ENCODE measurements at regions not wholly inside any gene's neighbourhood (a gene's known extent, or its start where the extent isn't known, plus 50 kb on each side); places are given as distances from the start of the nearest gene placed in this dataset.

DNA sequence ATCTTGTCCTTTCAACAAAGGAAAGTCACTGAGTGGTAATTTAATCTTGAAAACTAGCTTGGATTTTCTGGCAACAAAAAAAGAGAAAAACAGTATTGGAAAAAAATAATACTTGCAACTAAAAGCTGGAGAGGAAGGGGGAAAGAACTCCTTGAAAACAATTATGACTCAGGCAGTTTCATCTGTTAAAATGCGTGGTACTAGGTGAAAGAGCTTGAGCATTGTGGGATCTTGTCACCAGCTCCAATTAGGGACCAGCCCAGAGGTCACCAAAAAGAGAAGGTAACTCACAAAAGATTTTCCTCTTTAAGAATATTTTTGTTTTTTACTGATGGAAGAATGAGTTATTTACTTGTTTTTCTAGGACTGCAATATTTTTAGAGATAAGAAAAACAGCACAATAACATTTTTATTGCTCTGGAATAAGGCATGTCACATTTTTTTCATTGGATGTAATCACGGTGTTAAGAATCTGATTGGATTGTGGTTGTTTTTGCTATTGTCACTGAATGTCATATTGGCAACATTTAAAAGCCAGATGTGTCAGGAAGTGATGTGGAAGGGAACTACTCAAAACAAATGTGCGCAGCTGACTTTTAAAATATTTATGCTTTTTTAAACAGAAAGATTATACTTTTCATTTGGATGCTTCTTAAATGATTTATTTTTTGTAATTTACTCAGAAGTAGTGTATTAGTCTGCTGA lies 78.5 kb upstream of the ADAMTS5 start:
- Histone ChIP-seq H3K36me3 (ENCODE audit: insufficient read depth, low read length, poor library complexity, severe bottlenecking) (no peaks in the 10 kb centered on the region), H3K27ac (ENCODE audit: low read depth, low read length, poor library complexity, severe bottlenecking) (no peak overlapping the region), H3K27me3 (replicated peaks; ENCODE audit: insufficient read depth, low read depth, low read length, poor library complexity) (peaks cover 3% of the 10 kb centered on the region), H3K9me3 (ENCODE audit: low read depth, low read length, poor library complexity, severe bottlenecking) (no peaks in the 10 kb centered on the region), H3K4me3 (ENCODE audit: low read depth, low read length, poor library complexity, severe bottlenecking) (no peak overlapping the region), H3K4me1 (ENCODE audit: insufficient read depth, low read length, poor library complexity, severe bottlenecking) (no peaks in the 10 kb centered on the region)
- intact Hi-C loops (cut with micrococcal nuclease; ENCODE audit: unreplicated experiment) = no loop called here
- ChIA-PET POLR2A (ENCODE audit: low non-redundant PET) (no interaction called here), CTCF (no interaction called here)
- BruUV-seq (replicated peaks) = no TSS peak
- no peak for TF ChIP-seq EZH2 (IDR thresholded peaks at IDR 0.05; ENCODE audit: borderline replicate concordance, low read depth, low read length, poor library complexity, severe bottlenecking)
- TF ChIP-seq, protein P1, sequence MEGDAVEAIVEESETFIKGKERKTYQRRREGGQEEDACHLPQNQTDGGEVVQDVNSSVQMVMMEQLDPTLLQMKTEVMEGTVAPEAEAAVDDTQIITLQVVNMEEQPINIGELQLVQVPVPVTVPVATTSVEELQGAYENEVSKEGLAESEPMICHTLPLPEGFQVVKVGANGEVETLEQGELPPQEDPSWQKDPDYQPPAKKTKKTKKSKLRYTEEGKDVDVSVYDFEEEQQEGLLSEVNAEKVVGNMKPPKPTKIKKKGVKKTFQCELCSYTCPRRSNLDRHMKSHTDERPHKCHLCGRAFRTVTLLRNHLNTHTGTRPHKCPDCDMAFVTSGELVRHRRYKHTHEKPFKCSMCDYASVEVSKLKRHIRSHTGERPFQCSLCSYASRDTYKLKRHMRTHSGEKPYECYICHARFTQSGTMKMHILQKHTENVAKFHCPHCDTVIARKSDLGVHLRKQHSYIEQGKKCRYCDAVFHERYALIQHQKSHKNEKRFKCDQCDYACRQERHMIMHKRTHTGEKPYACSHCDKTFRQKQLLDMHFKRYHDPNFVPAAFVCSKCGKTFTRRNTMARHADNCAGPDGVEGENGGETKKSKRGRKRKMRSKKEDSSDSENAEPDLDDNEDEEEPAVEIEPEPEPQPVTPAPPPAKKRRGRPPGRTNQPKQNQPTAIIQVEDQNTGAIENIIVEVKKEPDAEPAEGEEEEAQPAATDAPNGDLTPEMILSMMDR (conservative IDR thresholded peaks at IDR 0.05; ENCODE audit: low read depth, low read length) = no peak
- no peak for DNase-seq (ENCODE audit: low spot score)

DNA sequence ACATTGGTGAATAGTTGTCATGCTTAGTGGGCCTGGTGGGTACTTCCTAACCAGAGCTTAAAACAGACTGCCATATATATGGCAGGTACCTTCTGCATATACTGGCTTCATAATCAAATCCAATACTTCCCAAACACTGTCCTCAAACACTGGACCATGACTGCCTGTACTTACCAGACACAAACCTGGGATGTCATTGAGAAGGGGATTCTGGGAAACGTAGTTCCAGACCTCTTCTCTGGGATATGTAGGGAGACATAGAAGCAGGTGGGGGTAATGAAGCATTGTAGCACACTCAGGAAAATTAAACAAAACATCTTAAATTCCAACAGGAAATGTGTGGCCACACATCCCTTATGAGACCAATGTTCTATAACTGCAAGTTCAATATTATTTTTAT lies 76.5 kb upstream of the ADAMTS5 start:
- POLR2A ChIA-PET (ENCODE audit: low non-redundant PET) = interaction anchor here (0.7 kb wide), 1 partner anchor 1934 kb away, joined by 3 read pairs; no protein-coding TSS in a partner anchor
- no peak overlapping the region for H3K27ac ChIP-seq (ENCODE audit: low read depth, low read length, poor library complexity, severe bottlenecking)

DNA sequence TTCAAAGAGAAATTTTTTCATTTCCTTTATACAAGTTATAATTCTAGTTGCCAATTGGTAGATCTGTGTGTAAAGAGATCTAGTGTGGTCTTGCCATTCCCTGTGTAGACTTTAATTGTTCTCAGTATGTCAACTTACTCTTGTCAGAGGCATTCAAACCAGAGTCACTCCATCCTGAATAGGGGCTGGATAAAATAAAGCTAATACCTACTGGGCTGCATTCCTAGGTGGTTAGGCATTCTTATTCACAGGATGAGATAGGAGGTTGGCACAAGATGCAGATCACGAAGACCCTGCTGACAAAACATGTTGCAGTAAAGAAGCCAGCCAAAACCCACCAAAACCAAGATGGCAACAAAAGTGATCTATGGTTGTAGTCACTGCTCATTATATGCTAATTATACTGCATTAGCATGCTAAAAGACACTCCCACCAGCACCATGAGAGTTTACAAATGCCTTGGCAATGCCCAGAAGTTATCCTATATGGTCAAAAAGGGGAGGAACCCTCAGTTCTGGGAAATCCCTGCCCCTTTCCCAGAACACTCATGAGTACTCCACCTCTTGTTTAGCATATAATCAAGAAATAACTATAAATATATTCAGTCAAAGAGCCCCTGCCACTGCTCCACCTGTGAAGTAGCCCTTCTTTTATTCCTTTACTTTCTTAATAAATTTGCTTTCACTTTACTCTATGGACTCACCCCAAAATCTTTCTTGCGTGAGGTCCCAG lies 74.0 kb upstream of the ADAMTS5 start:
- Histone ChIP-seq H3K9me3 (ENCODE audit: low read depth, low read length, poor library complexity, severe bottlenecking) (no peaks in the 10 kb centered on the region), H3K4me1 (ENCODE audit: insufficient read depth, low read length, poor library complexity, severe bottlenecking) (no peaks in the 10 kb centered on the region), H3K4me3 (ENCODE audit: low read depth, low read length, poor library complexity, severe bottlenecking) (no peak overlapping the region), H3K27me3 (replicated peaks; ENCODE audit: insufficient read depth, low read depth, low read length, poor library complexity) (no peaks in the 10 kb centered on the region), H3K36me3 (ENCODE audit: insufficient read depth, low read length, poor library complexity, severe bottlenecking) (no peaks in the 10 kb centered on the region), H3K27ac (ENCODE audit: low read depth, low read length, poor library complexity, severe bottlenecking) (no peak overlapping the region)
- TF ChIP-seq, protein P1 (conservative IDR thresholded peaks at IDR 0.05; ENCODE audit: low read depth, low read length) = no peak
- no peak for TF ChIP-seq EZH2 (IDR thresholded peaks at IDR 0.05; ENCODE audit: borderline replicate concordance, low read depth, low read length, poor library complexity, severe bottlenecking)
- no TSS peak for BruUV-seq (replicated peaks)
- no peak for DNase-seq (ENCODE audit: low spot score)
- CTCF ChIA-PET = no interaction called here
- POLR2A ChIA-PET (ENCODE audit: low non-redundant PET) = no interaction called here
- intact Hi-C loops (cut with micrococcal nuclease; ENCODE audit: unreplicated experiment) = no loop called here

More for the DNA sequence above, 76.5 kb upstream of the ADAMTS5 start:
- H3K36me3 ChIP-seq (ENCODE audit: insufficient read depth, low read length, poor library complexity, severe bottlenecking) = no peaks in the 10 kb centered on the region
- no peak for TF ChIP-seq EZH2 (IDR thresholded peaks at IDR 0.05; ENCODE audit: borderline replicate concordance, low read depth, low read length, poor library complexity, severe bottlenecking)
- TF ChIP-seq, protein P1 (conservative IDR thresholded peaks at IDR 0.05; ENCODE audit: low read depth, low read length) = no peak
- CTCF ChIA-PET = no interaction called here
- BruUV-seq (replicated peaks) = no TSS peak
- H3K27me3 ChIP-seq (replicated peaks; ENCODE audit: insufficient read depth, low read depth, low read length, poor library complexity) = peaks cover 3% of the 10 kb centered on the region
- H3K9me3 ChIP-seq (ENCODE audit: low read depth, low read length, poor library complexity, severe bottlenecking) = no peaks in the 10 kb centered on the region
- intact Hi-C loops (cut with micrococcal nuclease; ENCODE audit: unreplicated experiment) = no loop called here
- H3K4me1 ChIP-seq (ENCODE audit: insufficient read depth, low read length, poor library complexity, severe bottlenecking) = no peaks in the 10 kb centered on the region
- no peak overlapping the region for H3K4me3 ChIP-seq (ENCODE audit: low read depth, low read length, poor library complexity, severe bottlenecking)
- DNase-seq (ENCODE audit: low spot score) = no peak

Data from A673 (cell line).